ENCODE measurements at regions not wholly inside any gene's neighbourhood (a gene's known extent, or its start where the extent isn't known, plus 50 kb on each side); places are given as distances from the start of the nearest gene placed in this dataset.

DNA sequence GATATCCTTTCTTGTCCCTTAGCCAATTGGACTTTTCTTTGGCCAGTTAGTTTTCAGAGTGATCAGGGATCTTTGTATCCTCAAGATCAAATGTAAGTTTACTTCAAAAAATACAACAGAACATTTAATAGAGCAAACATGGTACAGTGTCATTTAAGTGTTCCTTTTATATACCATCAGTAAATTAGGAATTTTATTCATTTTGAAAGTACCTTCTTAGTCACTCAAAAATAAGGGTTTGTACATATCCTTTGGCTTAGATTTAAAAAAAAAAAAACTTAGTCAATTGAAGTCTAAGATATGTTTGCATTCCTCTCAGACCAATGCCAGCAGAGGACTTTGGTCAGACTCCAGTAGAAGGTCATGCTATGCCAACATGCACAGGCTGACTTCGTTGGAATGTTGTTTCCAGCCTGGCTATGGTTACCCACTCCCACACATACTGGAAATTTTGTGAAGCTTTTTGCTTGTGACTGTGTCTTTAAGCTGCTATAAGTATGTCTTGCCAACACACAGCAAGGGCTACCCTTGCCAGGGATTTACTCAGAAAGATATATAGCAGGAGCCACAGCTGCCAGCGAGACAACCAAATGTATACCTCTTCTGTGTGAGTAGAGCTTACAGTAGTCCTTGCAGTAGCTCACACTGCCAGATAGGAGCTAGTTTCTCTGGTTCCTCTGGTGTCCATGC, 81.5 kb upstream of the LRIF1 start:
- TF ChIP-seq, protein P1, sequence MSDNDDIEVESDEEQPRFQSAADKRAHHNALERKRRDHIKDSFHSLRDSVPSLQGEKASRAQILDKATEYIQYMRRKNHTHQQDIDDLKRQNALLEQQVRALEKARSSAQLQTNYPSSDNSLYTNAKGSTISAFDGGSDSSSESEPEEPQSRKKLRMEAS (IDR thresholded peaks at IDR 0.05; ENCODE audit: insufficient read depth, insufficient read length) = no peak
- TF ChIP-seq, protein P2, sequence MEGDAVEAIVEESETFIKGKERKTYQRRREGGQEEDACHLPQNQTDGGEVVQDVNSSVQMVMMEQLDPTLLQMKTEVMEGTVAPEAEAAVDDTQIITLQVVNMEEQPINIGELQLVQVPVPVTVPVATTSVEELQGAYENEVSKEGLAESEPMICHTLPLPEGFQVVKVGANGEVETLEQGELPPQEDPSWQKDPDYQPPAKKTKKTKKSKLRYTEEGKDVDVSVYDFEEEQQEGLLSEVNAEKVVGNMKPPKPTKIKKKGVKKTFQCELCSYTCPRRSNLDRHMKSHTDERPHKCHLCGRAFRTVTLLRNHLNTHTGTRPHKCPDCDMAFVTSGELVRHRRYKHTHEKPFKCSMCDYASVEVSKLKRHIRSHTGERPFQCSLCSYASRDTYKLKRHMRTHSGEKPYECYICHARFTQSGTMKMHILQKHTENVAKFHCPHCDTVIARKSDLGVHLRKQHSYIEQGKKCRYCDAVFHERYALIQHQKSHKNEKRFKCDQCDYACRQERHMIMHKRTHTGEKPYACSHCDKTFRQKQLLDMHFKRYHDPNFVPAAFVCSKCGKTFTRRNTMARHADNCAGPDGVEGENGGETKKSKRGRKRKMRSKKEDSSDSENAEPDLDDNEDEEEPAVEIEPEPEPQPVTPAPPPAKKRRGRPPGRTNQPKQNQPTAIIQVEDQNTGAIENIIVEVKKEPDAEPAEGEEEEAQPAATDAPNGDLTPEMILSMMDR (IDR thresholded peaks at IDR 0.05; ENCODE audit: extremely low read depth in 1 of 2, insufficient read depth in 1 of 2, low read depth in 1 of 2, low read length in 2 of 2) = no peak
- TF ChIP-seq EZH2 (IDR thresholded peaks at IDR 0.05; ENCODE audit: borderline replicate concordance, low read depth, low read length, severe bottlenecking) = no peak
- no peak for TF ChIP-seq POLR2A (IDR thresholded peaks at IDR 0.05; ENCODE audit: low read depth, low read length)
- no peak for TF ChIP-seq FOS (IDR thresholded peaks at IDR 0.05; ENCODE audit: borderline replicate concordance, insufficient read depth, low read length)
- TF ChIP-seq GATA2 (IDR thresholded peaks at IDR 0.05; ENCODE audit: insufficient read depth, insufficient read length, low read depth, low read length) = no peak
- no peak for TF ChIP-seq POLR2AphosphoS5 (IDR thresholded peaks at IDR 0.05; ENCODE audit: insufficient read depth, low read depth, low read length)
- TF ChIP-seq JUN (IDR thresholded peaks at IDR 0.05; ENCODE audit: borderline replicate concordance, insufficient read depth, insufficient read length, low read depth) = no peak
- no peak for TF ChIP-seq MYC (IDR thresholded peaks at IDR 0.05; ENCODE audit: low read depth, low read length)
